T-cell (primary cell): ENCODE measurements at regions not wholly inside any gene's neighbourhood (a gene's known extent, or its start where the extent isn't known, plus 50 kb on each side); places are given as distances from the start of the nearest gene placed in this dataset.
"Not testable (repeated sequence)": the region's sequence is repeated elsewhere in the genome, so short reads cannot be mapped to it uniquely, and the experiment has no call there.

ENCODE experiments used
- ATAC-seq, 4 experiments: fragments of 200-7000 bp in 3 of 4; fragments of 150-1000 bp in 1 of 4; cut with Tn5 transposase; replicated peaks in 1 of 4; 1 replicate in 3 of 4; 2 replicates in 1 of 4; pipeline ENCODE4 v1.10.0; 2021; ENCODE audit warnings: moderate library complexity in 3 of 4, mild to moderate bottlenecking in 2 of 4, moderate number of reproducible peaks in 1 of 4
- CTCF ChIA-PET, 2 donors: fragments of 300-600 bp; sonication (Branson Sonifier 250); formaldehyde crosslinking; loops; one replicate each; lab custom pipeline; 2022; ENCODE audit warnings: antibody characterized with exemption in 2 of 2; lab: Charles Lee
- POLR2A ChIA-PET, 2 donors: fragments of 300-600 bp; sonication (Branson Sonifier 250); formaldehyde crosslinking; loops; one replicate each; lab custom pipeline; 2022; ENCODE audit warnings: antibody characterized with exemption in 2 of 2; lab: Charles Lee
- DNase-seq, 35 experiments: peaks; one replicate each; pipeline versions ENCODE4 v3.0.0 to v3.0.0-alpha.2; 2013 to 2023
- H3K27ac ChIP-seq: one replicate; pipeline ENCODE4 v1.5.1; 2013; ENCODE audit warnings: low read length
- H3K27me3 ChIP-seq, 2 experiments: replicated peaks in 1 of 2; 1 replicate in 1 of 2; 2 replicates in 1 of 2; pipeline versions ENCODE4 v1.6.1 to v1.7.0; 2013; ENCODE audit warnings: low read length in 1 of 2, mixed read lengths in 1 of 2; ENCODE audit not compliant: control insufficient read depth in 2 of 2, insufficient read depth in 2 of 2; ENCODE audit errors: extremely low read depth in 1 of 2
- H3K36me3 ChIP-seq, 2 donors: 1 replicate in 1 of 2; 2 replicates in 1 of 2; pipeline versions ENCODE4 v1.6.1 to v1.7.0; 2013; ENCODE audit warnings: low read length in 1 of 2; ENCODE audit not compliant: control insufficient read depth in 2 of 2, insufficient read depth in 1 of 2; ENCODE audit errors: extremely low read depth in 1 of 2
- H3K4me1 ChIP-seq, 2 experiments: 1 replicate in 1 of 2; 2 replicates in 1 of 2; pipeline versions ENCODE4 v1.6.1 to v1.7.0; 2013; ENCODE audit warnings: low read length in 2 of 2, mixed read lengths in 1 of 2; ENCODE audit not compliant: insufficient read depth in 2 of 2, control insufficient read depth in 1 of 2; ENCODE audit errors: extremely low read depth in 1 of 2
- H3K4me3 ChIP-seq, 2 donors: 1 replicate in 1 of 2; 2 replicates in 1 of 2; pipeline versions ENCODE4 v1.5.1 to v1.7.0; 2013; ENCODE audit warnings: mild to moderate bottlenecking in 2 of 2, low read length in 1 of 2, moderate library complexity in 1 of 2; ENCODE audit not compliant: control insufficient read depth in 1 of 2; ENCODE audit errors: extremely low read depth in 1 of 2
- H3K9me3 ChIP-seq: 2 replicates; pipeline ENCODE4 v1.7.0; 2013
- H3K27ac Mint-ChIP-seq, 2 donors: one replicate each; pipeline ENCODE4 v1.8.0; 2020 to 2021; ENCODE audit warnings: mild to moderate bottlenecking in 2 of 2, mixed read lengths in 2 of 2
- H3K27me3 Mint-ChIP-seq, 2 donors: one replicate each; pipeline ENCODE4 v1.8.0; 2021 to 2022; ENCODE audit warnings: mixed read lengths in 2 of 2
- H3K36me3 Mint-ChIP-seq: one replicate; pipeline ENCODE4 v1.8.0; 2021; ENCODE audit warnings: mixed read lengths
- H3K4me1 Mint-ChIP-seq, 3 donors: one replicate each; pipeline ENCODE4 v1.8.0; 2020 to 2022; ENCODE audit warnings: mixed read lengths in 3 of 3, mild to moderate bottlenecking in 1 of 3
- H3K4me3 Mint-ChIP-seq, 3 donors: one replicate each; pipeline ENCODE4 v1.8.0; 2020 to 2022; ENCODE audit warnings: mild to moderate bottlenecking in 3 of 3, mixed read lengths in 3 of 3, moderate library complexity in 3 of 3
- H3K9me3 Mint-ChIP-seq, 3 donors: one replicate each; pipeline ENCODE4 v1.8.0; 2020 to 2022; ENCODE audit warnings: mixed read lengths in 3 of 3
- WGBS: methylation state at CpG from one replicate; pipeline ENCODE4 v1.1.5; 2013; ENCODE audit warnings: missing lambda C conversion rate; ENCODE audit not compliant: insufficient coverage; 5-methylcytosine and 5-hydroxymethylcytosine counted together

DNA sequence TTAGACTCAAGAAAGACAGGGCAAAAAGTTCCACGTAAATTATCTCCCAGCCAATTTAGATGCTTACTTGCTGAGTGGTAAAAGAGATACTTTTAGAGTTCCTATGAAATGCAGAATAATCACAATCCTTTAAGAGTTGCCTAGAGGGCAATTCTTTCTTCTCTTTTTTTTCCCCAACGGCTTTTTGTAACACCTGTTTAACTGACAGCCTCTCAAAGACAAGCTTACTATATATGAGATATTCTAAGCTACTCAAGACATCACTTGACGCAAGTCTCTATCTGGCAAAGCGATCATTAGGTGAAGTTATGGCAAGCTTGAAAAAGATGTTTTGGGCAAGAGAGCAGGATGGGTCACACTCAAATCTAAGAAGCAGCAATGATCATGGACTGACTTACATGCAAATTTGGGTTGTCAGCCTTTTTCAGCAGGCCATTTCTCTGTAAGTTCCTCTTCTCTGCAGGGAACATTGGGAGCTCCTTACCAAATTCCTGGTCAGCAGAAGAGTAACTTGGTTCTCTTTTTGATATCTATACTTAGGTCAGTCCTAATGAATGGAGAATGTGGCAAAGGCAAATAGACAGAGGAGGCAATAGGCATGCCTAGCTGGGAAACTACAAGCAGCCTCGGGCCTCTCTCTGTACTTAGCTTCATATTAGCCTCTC lies 162.9 kb upstream of the FGF13 start:
- H3K27me3 Mint-ChIP-seq, result peaks cover 0 to 10% of the 10 kb centered on the region in 2 donors
- Histone ChIP-seq H3K9me3 (no peaks in the 10 kb centered on the region), H3K4me3 (no peak overlapping the region), H3K27ac (no peak overlapping the region), H3K27me3 (no peaks in the 10 kb centered on the region), H3K36me3 (no peaks in the 10 kb centered on the region), H3K4me1 (no peaks in the 10 kb centered on the region)
- ATAC-seq, result no peak
- ChIA-PET POLR2A (no interaction called here), CTCF (interaction anchor here in 1 of 2 donors (0.7 kb wide), 1 partner anchor 9 kb away, joined by 3 read pairs; no protein-coding TSS in a partner anchor)
- DNase-seq, result no peak
- no peak overlapping the region for H3K27ac Mint-ChIP-seq
- no CpG with 5 or more reads among the region's 5 CpGs for WGBS
- H3K4me1 Mint-ChIP-seq, result no peaks in the 10 kb centered on the region
- H3K36me3 Mint-ChIP-seq, result no peaks in the 10 kb centered on the region
- peaks cover 0 to 5% (median 0%) of the 10 kb centered on the region in 3 donors for H3K9me3 Mint-ChIP-seq
- H3K4me3 Mint-ChIP-seq, result no peak overlapping the region

- H3K4me3 Mint-ChIP-seq, H3K36me3 ChIP-seq, H3K27ac ChIP-seq, H3K9me3 Mint-ChIP-seq, ATAC-seq, CTCF ChIA-PET, H3K4me3 ChIP-seq, H3K27ac Mint-ChIP-seq, H3K27me3 ChIP-seq, H3K36me3 Mint-ChIP-seq, H3K9me3 ChIP-seq, DNase-seq, H3K4me1 ChIP-seq, H3K4me1 Mint-ChIP-seq: not testable (repeated sequence)
- POLR2A ChIA-PET, result interaction anchor here (0.6 to 0.8 kb wide), 2 partner anchors 12 to 40 kb away, joined by 6 to 12 read pairs; no protein-coding TSS in a partner anchor
- H3K27me3 Mint-ChIP-seq, result peaks cover 0 to 10% of the 10 kb centered on the region in 2 donors
- no CpG with 5 or more reads among the region's 6 CpGs for WGBS
These were observed 162.1 kb upstream of the FGF13 start for GRCh38 chrX:138873640-138874039.

- no peak overlapping the region for H3K4me3 Mint-ChIP-seq
- Histone ChIP-seq H3K4me1 (no peaks in the 10 kb centered on the region), H3K9me3 (no peaks in the 10 kb centered on the region), H3K27ac (no peak overlapping the region), H3K27me3 (no peaks in the 10 kb centered on the region), H3K36me3 (no peaks in the 10 kb centered on the region), H3K4me3 (no peak overlapping the region)
- no peak overlapping the region for H3K27ac Mint-ChIP-seq
- ATAC-seq (no peak), DNase-seq (no peak)
- H3K36me3 Mint-ChIP-seq, result no peaks in the 10 kb centered on the region
- H3K27me3 Mint-ChIP-seq, result peaks cover 0 to 10% of the 10 kb centered on the region in 2 donors
- no CpG with 5 or more reads among the region's 1 CpG for whole genome bisulfite sequencing
- CTCF ChIA-PET, result no interaction called here
- H3K4me1 Mint-ChIP-seq, result no peaks in the 10 kb centered on the region
- peaks cover 0 to 5% (median 0%) of the 10 kb centered on the region in 3 donors for H3K9me3 Mint-ChIP-seq
- POLR2A ChIA-PET, result no interaction called here
These were observed 161.0 kb upstream of the FGF13 start for GRCh38 chrX:138872537-138872936.

GRCh38 chrX:138871739-138872138 lies 160.2 kb upstream of the FGF13 start:
- POLR2A ChIA-PET, result no interaction called here
- no peak overlapping the region for H3K27ac Mint-ChIP-seq
- no peaks in the 10 kb centered on the region for H3K4me1 Mint-ChIP-seq
- no peaks in the 10 kb centered on the region for H3K4me1 ChIP-seq
- no peaks in the 10 kb centered on the region for H3K36me3 Mint-ChIP-seq
- no peak for DNase-seq
- peaks cover 0 to 10% of the 10 kb centered on the region in 2 donors for H3K27me3 Mint-ChIP-seq
- ATAC-seq, result no peak
- H3K27ac ChIP-seq, result no peak overlapping the region
- H3K4me3 Mint-ChIP-seq, result no peak overlapping the region
- no peak overlapping the region for H3K4me3 ChIP-seq
- 100% methylated on average over 1 of the region's 3 CpGs for WGBS
- no peaks in the 10 kb centered on the region for H3K36me3 ChIP-seq
- H3K9me3 ChIP-seq, result no peaks in the 10 kb centered on the region
- no peaks in the 10 kb centered on the region for H3K27me3 ChIP-seq
- H3K9me3 Mint-ChIP-seq, result peaks cover 0 to 5% (median 0%) of the 10 kb centered on the region in 3 donors
- CTCF ChIA-PET, result no interaction called here

DNA sequence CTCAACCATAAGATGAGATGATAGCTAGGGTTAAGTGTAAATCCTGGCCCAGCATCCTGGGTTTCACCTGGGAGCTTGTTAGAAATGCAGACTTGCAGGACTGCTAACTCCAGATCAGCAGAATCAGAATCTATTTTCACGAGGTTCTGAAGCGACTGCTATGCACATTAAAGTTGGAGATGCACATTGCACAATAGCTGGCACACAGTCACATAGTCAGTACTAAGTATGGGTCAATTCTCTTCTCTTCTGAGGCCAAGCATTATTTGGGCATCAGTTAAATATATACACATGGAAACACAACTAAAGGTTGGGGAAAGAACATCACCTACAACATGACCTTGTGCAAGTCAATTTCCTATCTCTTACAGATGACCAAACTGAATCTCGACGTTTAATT lies 155.1 kb upstream of the FGF13 start:
- Histone ChIP-seq H3K27me3 (no peaks in the 10 kb centered on the region), H3K4me3 (no peak overlapping the region), H3K4me1 (no peaks in the 10 kb centered on the region), H3K9me3 (no peaks in the 10 kb centered on the region), H3K27ac (no peak overlapping the region), H3K36me3 (no peaks in the 10 kb centered on the region)
- no peaks in the 10 kb centered on the region for H3K36me3 Mint-ChIP-seq
- DNase-seq (no peak), ATAC-seq (no peak)
- ChIA-PET POLR2A (no interaction called here), CTCF (no interaction called here)
- H3K4me1 Mint-ChIP-seq, result no peaks in the 10 kb centered on the region
- H3K27ac Mint-ChIP-seq, result no peak overlapping the region
- H3K4me3 Mint-ChIP-seq, result no peak overlapping the region
- peaks cover 0 to 8% of the 10 kb centered on the region in 2 donors for H3K27me3 Mint-ChIP-seq
- no CpG with 5 or more reads among the region's 4 CpGs for WGBS
- no peaks in the 10 kb centered on the region for H3K9me3 Mint-ChIP-seq

- peaks cover 0 to 5% of the 10 kb centered on the region in 2 donors for H3K27me3 Mint-ChIP-seq
- Histone ChIP-seq H3K4me1 (no peaks in the 10 kb centered on the region), H3K36me3 (no peaks in the 10 kb centered on the region), H3K9me3 (no peaks in the 10 kb centered on the region), H3K27me3 (no peaks in the 10 kb centered on the region), H3K27ac (no peak overlapping the region), H3K4me3 (no peak overlapping the region)
- no peak overlapping the region for H3K4me3 Mint-ChIP-seq
- ATAC-seq (no peak), DNase-seq (no peak)
- CTCF ChIA-PET, result no interaction called here
- WGBS, result 80% methylated on average over 2 of the region's 6 CpGs
- no peaks in the 10 kb centered on the region for H3K36me3 Mint-ChIP-seq
- H3K27ac Mint-ChIP-seq, result no peak overlapping the region
- H3K9me3 Mint-ChIP-seq, result no peaks in the 10 kb centered on the region
- no peaks in the 10 kb centered on the region for H3K4me1 Mint-ChIP-seq
- POLR2A ChIA-PET, result no interaction called here
These were observed 153.7 kb upstream of the FGF13 start for GRCh38 chrX:138865093-138865649.
